CD4-positive, alpha-beta T cell treated with Interleukin-2 at 100 ng/mL for 4 hours (primary cell): ENCODE measurements at regions not wholly inside any gene's neighbourhood (a gene's known extent, or its start where the extent isn't known, plus 50 kb on each side); places are given as distances from the start of the nearest gene placed in this dataset.
"Not testable (repeated sequence)": the region's sequence is repeated elsewhere in the genome, so short reads cannot be mapped to it uniquely, and the experiment has no call there.

ENCODE experiments used
- DNase-seq: peaks from one replicate; pipeline ENCODE4 v3.0.0-alpha.2; 2020; ENCODE audit warnings: low spot score

DNA sequence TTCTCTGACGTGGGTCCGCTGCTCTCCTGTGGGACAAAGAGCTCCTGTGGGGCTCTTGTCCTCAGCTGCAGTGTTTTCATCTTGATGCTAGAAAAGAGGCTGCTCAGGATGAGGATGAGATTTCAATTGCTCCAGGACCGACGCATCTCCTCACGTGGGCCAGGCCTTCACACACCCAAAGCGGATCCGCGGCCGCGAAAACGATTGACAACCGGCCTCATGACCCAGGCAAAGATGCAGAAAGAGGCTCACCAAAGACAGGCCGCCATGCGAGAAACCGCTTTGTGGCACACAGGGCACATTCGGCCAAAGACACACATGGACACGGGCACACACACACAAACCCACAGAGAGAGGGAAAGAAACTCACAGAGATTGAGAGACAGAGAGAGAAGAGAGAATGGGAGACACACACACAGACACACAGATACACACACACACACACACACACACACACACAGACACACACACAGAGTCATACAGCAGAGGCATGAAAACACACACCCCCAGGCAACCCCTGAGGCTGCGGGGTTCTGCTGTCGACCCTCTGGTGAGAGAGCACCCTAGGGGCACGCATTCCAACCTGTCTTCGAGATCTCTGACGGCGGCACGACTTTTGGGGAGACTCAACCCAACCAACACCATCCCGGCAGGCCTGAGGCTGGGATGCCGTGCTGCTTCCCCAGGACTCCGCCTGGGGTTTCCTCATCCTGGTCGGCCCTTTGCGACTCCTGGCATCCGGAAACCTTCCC lies 168.5 kb upstream of the ZNF337 start:
- DNase-seq = not testable (repeated sequence)

DNA sequence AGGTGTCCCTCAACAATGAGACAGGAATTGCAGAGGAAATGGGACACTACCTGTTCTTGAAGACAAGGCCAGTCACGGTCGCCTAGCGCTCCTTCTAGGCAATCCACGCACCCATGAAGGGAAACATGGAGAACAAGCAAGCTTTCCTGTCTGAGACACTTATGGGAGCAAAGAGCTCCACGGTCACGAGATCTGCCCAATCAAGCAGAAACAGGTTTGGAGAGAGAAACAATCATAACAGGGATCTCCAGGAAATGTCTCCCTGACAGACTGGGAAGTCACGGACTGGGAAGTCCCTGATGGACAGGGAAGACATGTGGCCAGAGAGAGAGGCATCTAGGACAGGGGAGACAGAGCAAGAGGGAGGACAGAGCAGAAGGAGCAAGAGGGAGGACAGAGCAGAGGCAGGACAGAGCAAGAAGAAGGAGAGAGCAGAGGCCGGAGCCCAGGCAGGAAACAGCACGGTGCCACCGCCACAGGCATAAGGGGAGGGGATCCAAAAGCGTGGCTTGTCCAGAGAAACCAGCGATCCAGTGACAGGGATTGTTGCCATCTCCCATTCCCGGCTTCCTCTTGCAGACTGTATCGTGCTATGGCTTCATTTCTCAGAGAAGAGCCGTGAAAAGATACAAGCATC lies 167.8 kb upstream of the ZNF337 start:
- no peak for DNase-seq

DNA sequence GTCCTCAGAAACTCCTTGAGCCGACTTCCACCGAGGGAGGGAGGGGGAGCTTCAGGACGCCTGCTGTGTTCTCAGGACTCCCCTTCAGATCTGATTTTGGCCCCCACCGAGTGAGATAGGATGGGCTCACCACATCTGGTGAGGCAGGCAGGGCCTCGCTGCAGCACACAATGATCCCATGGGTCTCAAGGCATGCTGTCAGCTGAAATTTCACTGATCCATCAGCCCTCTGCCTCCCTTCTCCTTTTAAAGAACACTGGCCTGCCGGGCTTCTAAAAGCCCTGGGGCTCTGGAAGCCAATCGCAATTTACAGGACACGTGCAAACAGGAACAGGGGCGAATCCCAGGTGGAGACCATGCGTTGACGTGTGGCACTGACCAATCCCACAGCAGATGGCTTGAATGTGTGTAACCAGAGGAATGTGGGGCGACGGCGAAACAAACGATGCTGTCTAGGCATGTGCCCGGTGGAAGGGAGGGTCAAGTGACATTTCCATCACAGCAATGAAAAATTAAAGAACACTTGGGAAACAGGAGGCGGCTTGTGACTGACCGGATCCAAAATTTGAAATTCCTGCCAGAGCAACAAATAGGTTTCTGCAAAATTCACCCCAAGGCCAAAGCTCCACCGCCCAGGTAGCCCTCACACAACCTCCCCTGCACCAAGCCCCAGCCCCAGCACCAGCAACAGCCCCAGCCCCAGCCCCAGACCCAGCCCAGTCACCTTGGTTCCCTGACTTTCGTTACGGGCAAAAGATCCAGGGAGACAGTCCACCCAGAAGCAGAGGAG lies 167.1 kb upstream of the ZNF337 start:
- no peak for DNase-seq

DNA sequence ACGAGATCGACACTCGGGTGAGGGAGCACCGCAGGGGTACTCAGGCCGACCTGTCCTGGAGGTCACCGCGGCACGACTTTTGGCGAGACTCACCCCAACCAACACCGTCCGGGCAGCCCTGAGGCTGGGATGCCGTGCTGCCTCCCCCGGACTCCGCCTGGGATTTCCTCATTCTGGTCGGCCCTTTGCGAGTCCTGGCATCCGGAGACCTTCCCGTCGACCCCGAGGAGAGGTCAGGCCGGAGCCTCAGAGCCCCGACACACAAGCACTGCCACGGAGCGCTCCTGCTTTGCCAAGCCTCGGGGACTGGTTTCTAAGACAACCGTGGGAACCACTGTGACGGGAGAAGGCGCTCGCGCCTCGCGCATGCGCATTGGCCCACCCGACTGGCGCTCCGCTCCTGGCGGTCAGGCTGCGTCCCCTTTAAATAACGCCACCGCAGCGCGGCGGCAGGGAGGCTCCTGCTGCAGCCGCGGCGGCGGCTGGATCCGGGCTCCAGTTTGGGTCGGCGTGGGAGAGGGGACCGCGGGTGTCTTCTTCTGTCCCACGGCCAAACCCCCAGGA lies 166.4 kb upstream of the ZNF337 start:
- peak; percentile 77 for DNase-seq

DNA sequence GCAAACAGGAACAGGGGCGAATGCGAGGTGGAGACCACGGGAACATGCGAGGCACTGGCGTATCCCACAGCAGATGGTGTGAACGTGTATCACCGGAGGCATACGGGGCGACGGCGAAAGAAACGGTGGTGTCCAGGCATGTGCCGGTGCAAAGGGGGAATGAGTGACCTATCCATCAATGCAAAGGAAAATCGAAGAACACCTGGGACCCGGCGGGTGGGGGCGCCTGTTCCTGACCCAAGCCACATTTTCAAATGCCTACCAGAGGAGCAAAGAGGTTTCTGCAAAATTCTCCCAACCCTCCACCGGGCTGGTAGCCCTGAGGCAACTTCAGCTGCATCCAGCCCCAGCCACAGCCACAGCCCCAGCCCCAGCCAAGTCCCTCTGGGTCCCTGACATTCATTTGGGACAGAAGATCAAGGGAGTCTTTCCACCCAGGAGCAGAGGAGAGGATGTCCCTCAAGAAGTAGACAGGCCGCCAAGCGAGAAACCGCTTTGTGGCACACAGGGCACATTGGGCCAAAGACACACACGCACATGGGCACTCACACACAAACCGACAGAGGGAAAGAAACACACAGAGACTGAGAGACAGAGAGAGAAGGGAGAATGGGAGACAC lies 164.0 kb upstream of the ZNF337 start:
- DNase-seq = no peak

DNA sequence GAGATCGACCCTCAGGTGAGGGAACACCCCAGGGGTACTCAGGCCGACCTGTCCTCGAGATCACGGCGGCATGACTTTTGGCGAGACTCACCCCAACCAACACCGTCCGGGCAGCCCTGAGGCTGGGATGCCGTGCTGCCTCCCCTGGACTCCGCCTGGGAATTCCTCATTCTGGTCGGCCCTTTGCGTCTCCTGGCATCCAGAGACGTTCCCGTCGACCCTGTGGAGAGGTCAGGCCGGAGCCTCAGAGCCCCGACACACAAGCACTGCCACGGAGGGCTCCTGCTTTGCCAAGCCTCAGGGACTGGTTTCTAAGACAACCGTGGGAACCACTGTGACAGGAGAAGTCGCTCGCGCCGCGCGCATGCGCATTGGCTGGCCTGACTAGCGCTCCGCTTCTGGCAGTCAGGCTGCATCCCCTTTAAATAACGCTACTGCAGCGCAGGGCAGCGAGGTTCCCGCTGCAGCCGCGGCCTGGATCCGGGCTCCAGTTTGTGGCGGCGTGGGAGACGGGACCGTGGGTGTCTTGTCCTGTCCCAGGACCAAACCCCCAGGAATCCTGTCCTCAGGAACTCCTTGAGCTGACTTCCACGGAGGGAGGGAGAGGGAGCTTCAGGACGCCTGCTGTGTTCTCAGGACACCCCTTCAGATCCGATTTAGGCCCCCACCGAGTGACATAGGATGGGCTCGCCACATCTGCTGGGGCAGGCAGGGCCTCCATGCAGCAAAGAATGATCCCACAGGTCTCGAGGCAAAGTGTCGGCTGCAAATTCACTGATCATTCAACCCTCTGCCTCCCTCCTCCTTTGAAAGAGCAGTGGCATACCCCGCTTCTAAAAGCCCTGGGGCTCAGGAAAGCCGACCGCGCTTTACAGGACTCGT lies 163.2 kb upstream of the ZNF337 start:
- peak; percentile 79 for DNase-seq

DNA sequence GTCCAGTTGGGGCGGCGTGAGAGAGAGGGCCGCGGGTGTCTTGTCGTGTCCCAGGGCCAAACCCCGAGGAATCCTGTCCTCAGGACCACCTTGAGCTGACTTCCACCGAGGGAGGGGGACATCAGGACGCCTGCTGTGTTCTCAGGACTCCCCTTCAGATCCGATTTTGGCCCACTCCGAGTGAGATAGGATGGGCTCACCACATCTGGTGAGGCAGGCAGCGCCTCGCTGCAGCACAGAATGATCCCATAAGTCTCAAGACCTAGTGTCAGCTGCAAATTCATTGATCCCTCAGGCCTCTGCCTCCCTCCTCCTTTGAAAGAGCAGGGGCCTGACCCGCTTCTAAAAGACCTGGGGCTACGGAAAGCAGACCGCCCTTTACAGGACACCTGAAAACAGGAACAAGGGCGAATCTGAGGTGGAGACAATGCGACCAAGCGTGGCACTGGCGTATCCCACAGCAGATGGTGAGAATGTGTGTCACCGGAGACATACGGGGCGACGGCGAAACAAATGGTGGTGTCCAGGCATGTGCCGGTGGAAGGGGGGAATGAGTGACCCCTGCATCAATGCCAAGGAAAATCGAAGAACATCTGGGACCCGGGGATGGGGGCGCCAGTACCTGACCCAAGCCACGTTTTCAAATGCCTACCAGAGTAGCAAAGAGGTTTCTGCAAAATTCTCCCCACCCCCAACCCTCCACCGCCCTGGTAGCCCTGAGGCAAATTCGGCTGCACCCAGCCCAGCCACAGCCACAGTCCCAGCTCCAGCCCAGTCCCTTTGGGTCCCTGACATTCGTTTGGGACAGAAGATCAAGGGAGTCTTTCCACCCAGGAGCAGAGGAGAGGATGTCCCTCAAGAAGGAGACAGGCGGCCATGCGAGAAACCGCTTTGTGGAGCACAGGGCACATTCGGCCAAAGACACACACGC lies 162.1 kb upstream of the ZNF337 start:
- DNase-seq = no peak

DNA sequence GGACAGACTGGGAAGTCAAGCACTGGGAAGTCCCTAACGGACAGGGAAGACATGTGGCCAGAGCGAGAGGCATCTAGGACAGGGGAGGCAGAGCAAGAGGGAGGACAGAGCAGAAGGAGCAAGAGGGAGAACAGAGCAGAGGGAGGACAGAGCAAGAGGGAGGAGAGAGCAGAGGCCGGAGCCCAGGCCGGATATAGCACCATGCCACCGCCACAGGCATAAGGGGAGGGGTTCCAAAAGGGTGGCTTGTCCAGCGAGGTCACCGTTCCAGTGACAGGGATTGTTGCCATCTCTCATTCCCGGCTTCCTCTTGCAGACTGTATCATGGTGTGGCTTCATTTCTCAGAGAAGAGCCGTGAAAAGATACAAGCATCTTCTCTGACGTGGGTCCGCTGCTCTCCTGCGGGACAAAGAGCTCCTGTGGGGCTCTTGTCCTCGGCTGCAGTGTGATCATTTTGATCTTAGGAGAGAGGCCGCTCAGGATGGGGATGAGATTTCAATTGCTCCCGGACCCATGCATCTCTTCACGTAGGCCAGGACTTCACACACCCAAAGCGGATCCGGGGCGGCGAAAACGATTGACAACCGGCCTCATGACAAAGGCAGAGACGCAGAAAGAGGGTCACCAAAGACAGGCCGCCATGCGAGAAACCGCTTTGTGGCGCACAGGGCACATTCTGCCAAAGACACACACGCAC lies 160.6 kb upstream of the ZNF337 start:
- DNase-seq = not testable (repeated sequence)

DNA sequence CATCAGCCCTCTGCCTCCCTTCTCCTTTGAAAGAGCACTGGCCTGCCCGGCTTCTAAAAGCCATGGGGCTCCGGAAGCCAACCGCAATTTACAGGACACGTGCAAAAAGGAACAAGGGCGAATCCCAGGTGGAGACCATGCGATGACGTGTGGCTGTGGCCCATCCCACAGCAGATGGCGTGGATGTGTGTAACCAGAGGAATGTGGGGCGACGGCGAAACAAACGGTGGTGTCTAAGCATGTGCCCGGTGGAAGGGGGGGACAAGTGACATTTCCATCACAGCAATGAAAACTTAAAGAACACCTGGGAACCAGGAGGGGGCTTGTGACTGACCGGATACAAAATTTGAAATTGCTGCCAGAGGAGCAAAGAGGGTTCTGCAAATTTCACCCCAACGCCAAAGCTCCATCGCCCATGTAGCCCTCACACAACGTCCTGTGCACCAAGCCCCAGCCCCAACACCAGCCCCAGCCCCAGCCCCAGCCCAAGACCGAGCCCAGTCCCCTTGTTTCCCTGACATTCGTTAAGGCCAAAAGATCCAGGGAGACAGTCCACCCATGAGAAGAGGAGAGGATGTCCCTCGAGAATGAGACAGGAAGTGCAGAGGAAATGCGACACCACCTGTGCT lies 159.7 kb upstream of the ZNF337 start:
- DNase-seq = no peak

DNA sequence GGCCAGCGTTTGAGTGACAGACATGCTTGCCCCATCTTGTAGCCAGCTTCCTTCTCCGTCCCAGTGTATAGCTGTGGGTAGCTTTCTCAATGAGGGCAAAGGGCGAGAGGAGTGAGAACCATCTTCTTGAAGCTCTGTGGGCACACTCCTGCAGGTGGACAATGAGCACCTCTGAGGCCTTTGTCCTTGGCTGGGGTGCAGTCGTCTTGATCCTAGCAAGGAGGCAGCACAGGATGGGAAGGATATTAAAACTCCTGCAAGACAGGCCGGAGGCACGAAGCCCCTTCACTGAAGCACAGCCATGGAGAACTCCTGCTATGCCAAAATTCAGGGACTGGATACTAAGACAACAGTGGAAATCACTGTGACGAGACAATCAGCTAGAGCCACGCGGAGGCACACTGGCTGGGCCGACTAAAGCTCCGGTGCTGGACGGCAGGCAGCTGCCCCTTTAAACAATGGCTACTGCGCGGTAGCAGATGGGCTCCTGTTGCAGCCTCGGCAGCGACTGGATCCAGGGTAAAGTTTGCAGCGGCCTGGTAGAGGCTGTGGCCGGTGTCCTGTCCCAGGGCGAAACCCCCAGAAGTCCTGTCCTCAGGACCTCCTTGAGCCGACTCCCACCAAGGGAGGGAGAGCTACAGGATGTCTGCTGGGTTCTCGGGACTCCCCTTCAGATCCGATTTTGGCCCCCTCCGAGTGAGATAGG lies 159.0 kb upstream of the ZNF337 start:
- not testable (repeated sequence) for DNase-seq

DNA sequence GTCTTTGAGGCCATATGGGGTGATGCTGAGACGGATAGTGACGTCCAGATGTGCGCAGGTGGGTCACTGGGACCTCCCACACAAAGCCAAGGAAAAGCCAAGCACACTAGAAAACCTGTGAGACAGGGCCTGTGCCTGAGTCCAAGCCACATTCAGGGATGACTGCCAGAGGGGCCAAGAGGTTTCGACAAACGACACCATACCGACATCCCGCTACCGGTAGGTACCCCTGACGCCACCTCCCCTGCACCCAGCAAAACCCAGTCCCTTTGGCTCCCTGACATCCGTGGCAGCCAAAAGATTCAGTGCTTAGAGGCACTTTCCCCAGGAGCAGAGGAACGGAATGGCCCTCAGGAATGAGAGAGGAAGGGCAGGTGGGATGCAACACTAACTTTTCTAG lies 158.0 kb upstream of the ZNF337 start:
- DNase-seq = not testable (repeated sequence)

DNA sequence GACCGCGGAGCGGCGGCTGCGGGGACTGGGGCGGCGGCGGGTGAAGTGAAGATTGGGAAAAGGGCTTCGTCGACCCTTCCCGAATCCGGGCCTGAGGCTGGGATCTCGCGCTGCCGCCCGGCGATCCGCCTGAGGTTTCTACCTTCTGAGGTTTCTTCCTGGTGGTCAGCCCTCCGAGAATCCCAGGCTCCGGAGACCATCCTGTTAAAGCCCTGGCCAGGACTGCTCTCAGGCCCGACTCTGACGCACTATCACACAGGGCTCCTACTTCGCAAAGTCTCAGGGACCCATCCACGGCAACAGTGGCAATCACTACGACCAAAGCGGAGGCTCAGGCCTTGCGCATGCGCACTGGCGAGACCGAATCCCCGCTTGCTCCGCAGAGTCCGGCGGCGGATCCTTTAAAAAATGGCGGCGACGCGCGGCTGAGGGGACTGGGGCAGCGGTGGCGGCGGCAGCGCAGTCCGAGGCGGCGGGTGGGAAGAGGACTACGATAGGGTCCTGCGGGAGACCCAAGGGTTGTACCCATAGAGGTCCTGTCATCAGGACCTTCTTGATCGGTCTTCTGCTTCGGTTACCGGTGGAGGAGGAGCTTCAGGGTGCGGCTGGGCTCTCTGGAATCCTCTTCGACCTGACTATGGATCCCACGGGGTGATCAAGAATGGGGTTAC lies 157.2 kb upstream of the ZNF337 start:
- peak; percentile 83 for DNase-seq

DNA sequence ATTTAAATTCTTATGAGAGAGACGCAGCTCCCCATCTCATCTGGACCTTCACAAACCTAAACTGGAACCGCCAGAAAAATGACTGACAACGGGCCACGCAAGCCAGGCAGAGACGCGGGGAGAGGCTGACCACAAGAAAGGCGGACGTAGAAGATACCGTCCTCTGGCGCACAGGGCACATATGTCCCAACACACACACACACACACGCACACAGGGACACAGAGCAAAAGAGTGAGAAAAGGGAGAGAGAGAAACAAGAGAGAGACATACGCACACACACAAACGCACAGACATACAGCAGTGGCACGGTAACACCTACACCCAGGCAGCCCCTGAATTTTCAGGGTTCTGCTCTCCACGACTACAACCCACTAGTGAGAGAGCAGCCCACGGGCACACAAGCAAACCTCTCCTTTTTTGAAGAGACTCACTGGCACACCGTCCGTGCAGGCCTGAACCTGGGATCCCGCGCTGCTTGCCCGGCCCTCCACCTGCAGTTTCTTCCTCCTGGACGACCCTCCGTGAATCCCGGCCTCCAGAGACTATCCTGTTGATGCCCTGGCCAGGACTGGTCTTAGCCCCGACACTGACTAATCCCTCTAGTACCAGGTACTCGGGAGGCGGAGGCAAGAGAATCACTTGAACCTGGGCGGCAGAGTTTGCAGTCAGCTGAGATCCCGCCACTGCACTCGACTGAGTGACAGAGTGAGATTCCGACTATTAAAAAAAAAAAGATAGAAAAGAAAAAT lies 156.5 kb upstream of the ZNF337 start:
- DNase-seq = not testable (repeated sequence)

DNA sequence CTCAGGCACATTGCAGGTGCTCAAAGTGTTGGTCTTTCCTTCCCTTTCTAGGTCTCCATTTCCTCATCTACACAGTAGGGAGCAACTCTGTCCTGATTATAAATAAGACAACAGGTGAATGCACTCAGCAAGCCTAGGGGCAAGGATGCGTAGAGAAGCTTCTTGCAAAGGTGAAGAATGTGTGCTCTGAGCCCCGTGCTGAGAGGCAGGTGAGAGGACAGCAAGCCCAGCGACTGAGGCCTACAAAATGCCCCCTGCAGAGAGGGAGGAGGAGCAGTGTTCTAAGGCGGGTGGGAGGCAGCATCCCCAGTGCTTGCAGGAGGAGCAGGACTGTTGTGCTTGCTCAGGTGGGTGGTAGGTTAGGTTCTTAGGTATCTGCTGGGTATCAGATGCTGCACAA lies 153.5 kb upstream of the ZNF337 start:
- DNase-seq = not testable (repeated sequence)

DNA sequence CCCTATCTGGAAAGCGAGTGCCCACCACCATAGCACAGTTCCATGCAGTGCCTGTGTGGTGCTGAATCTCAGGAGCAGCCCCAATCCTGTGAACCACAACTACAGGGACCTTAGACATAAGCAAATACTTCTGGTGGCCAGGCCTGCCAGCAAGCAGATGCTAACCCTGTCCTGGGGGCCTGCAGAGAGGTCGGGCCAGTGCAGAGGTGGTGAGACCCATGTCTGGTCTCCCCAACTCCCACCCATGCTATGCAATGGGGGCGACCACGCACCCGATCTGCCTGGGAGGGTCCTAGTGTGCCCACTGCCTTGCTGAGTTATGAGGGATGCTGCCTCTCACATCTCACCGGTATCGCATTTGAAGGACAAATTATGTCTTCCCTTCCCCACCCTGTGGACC lies 151.6 kb upstream of the ZNF337 start:
- DNase-seq = no peak

DNA sequence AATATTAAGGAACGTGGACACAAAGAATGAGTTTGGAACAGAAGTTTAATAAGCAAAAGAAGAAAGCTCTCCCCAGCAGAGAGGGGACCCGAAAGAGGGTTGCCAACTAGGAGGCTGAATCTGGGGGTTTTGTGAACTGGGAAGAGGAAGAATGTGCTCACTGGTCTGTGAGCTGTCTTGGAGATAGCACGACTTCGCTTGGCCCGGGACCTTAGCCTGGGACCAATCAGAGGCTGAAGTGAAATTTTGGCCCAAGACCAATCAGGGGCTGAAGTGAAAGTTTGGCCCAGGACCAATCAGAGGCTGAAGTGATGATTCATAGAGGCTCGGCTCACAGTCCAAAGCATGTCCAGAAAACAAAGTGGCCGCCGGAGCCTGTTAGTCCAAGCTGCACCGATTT lies 148.0 kb upstream of the ZNF337 start:
- DNase-seq = not testable (repeated sequence)

DNA sequence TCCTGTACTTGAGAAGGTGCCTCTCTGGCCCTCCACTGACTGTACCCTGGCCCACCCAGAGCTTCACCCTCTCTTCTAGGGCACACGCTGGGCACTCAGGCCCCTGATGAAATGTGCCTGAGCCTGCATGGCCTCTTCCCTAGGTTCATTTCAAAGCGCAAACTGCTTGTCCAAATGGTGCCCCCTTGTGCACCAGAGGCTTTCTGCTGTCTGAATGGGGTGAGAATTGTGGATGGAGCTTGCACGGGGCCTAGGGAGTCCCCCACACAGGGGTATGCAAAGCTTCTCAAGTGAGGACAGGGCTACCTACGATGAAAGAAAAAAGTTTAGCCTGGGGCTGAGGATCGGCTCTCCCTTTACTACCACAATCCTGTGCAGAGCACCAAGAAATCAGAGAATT lies 116.9 kb upstream of the ZNF337 start:
- not testable (repeated sequence) for DNase-seq
